Testis (tissue), 2 donors: ENCODE measurements at regions not wholly inside any gene's neighbourhood (a gene's known extent, or its start where the extent isn't known, plus 50 kb on each side); places are given as distances from the start of the nearest gene placed in this dataset.

ENCODE experiments used
- CTCF ChIP-seq, 3 experiments: fragments of 450-650 bp in 2 of 3; fragments of 200-600 bp in 1 of 3; sonication (generic) in 1 of 3; IDR thresholded peaks; one replicate each; pipeline ENCODE4 v1.5.1; 2016 to 2019; ENCODE audit warnings: antibody characterized with exemption in 3 of 3, mild to moderate bottlenecking in 2 of 3, moderate library complexity in 1 of 3
- POLR2A ChIP-seq: fragments of 450-650 bp; IDR thresholded peaks from one replicate; pipeline ENCODE4 v1.6.1; 2017; ENCODE audit warnings: antibody characterized with exemption, mild to moderate bottlenecking, moderate library complexity

DNA sequence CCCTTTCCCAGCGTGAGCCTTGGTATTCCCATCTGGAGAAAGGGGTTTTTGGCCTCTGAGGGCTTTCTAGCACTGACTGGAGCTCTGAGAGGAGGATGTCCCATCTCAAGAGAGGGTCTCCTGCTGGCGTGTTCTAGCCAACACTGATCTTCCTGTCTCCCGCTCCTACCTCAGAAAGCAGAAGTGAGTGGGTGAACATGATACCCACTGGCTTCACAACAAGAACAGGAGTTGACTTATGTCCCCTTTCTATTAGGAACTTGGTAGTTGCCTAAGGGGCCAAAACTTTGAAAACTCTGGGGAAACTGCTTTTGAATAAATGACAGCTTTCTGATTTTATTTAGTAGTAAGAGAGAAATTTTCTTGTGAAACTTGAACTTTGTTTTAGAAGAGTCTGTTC lies 113.1 kb upstream of the ADCY1 start:
- no peak for TF ChIP-seq CTCF (IDR thresholded peaks at IDR 0.05)
- no peak for TF ChIP-seq POLR2A
